Ishikawa (cell line): ENCODE measurements at regions not wholly inside any gene's neighbourhood (a gene's known extent, or its start where the extent isn't known, plus 50 kb on each side); places are given as distances from the start of the nearest gene placed in this dataset.

ENCODE experiments used
- CEBPB ChIP-seq: IDR thresholded peaks from 2 replicates; pipeline ENCODE4 v1.6.1; 2012
- CREB1 ChIP-seq: IDR thresholded peaks from 2 replicates; pipeline ENCODE4 v1.6.1; 2012; ENCODE audit warnings: low read depth
- EGR1 ChIP-seq: IDR thresholded peaks from 2 replicates; pipeline ENCODE4 v1.6.1; 2012
- EP300 ChIP-seq: IDR thresholded peaks from 2 replicates; pipeline ENCODE4 v1.6.1; 2012; ENCODE audit warnings: borderline replicate concordance
- FOXM1 ChIP-seq: IDR thresholded peaks from 2 replicates; pipeline ENCODE4 v1.6.1; 2012; ENCODE audit warnings: low read depth, borderline replicate concordance
- MAX ChIP-seq: IDR thresholded peaks from 2 replicates; pipeline ENCODE4 v1.6.1; 2012
- NFIC ChIP-seq: IDR thresholded peaks from 2 replicates; pipeline ENCODE4 v1.6.1; 2012
- RAD21 ChIP-seq: IDR thresholded peaks from 2 replicates; pipeline ENCODE4 v1.6.1; 2012; ENCODE audit warnings: low read depth
- REST ChIP-seq: IDR thresholded peaks from 2 replicates; pipeline ENCODE4 v1.6.1; 2012; ENCODE audit warnings: low read depth, mild to moderate bottlenecking
- TAF1 ChIP-seq: IDR thresholded peaks from 2 replicates; pipeline ENCODE4 v1.6.1; 2012; ENCODE audit warnings: low read depth, mild to moderate bottlenecking
- TCF12 ChIP-seq: IDR thresholded peaks from 2 replicates; pipeline ENCODE4 v1.6.1; 2012; ENCODE audit warnings: low read depth
- TEAD4 ChIP-seq: IDR thresholded peaks from 2 replicates; pipeline ENCODE4 v1.6.1; 2012
- YY1 ChIP-seq: IDR thresholded peaks from 2 replicates; pipeline ENCODE4 v1.6.1; 2012; ENCODE audit warnings: low read depth
- ZBTB7A ChIP-seq: IDR thresholded peaks from 2 replicates; pipeline ENCODE4 v1.6.1; 2012; ENCODE audit warnings: low read depth

- TF ChIP-seq RAD21 (no peak), EGR1 (no peak), CEBPB (no peak), EP300 (no peak), NFIC (no peak), ZBTB7A (no peak), MAX (no peak), YY1 (no peak), TAF1 (no peak), TCF12 (no peak), CREB1 (no peak)
Observed at GRCh38 chr14:32008602-32009193, 68.4 kb upstream of the ARHGAP5 start.

GRCh38 chr14:32009221-32009975 lies 67.7 kb upstream of the ARHGAP5 start:
- TF ChIP-seq CEBPB (no peak), EGR1 (no peak)

GRCh38 chr14:32009976-32010581 lies 67.0 kb upstream of the ARHGAP5 start:
- TF ChIP-seq TCF12 (no peak), MAX (no peak), REST (no peak), ZBTB7A (no peak), CREB1 (no peak), TAF1 (no peak), CEBPB (no peak)

- TF ChIP-seq CREB1: no peak
Observed at GRCh38 chr14:32010604-32011125, 66.4 kb upstream of the ARHGAP5 start.

- TF ChIP-seq FOXM1: no peak
- no peak for TF ChIP-seq REST
- TF ChIP-seq CEBPB: no peak
- TF ChIP-seq TEAD4: no peak
- TF ChIP-seq EP300: no peak
- no peak for TF ChIP-seq RAD21
- TF ChIP-seq CREB1: no peak
- TF ChIP-seq MAX: no peak
- TF ChIP-seq TAF1: no peak
- no peak for TF ChIP-seq TCF12
- no peak for TF ChIP-seq EGR1
- TF ChIP-seq NFIC: no peak
- no peak for TF ChIP-seq ZBTB7A
Observed at GRCh38 chr14:32011225-32011624, 65.9 kb upstream of the ARHGAP5 start.

- TF ChIP-seq MAX: no peak
- TF ChIP-seq RAD21: no peak
- no peak for TF ChIP-seq CREB1
- no peak for TF ChIP-seq ZBTB7A
- no peak for TF ChIP-seq NFIC
- no peak for TF ChIP-seq REST
- no peak for TF ChIP-seq FOXM1
- TF ChIP-seq TCF12: no peak
- no peak for TF ChIP-seq CEBPB
- no peak for TF ChIP-seq EP300
- no peak for TF ChIP-seq EGR1
Observed at GRCh38 chr14:32012062-32012461, 65.0 kb upstream of the ARHGAP5 start.
